Mesendoderm (in vitro differentiated cells): ENCODE measurements at regions not wholly inside any gene's neighbourhood (a gene's known extent, or its start where the extent isn't known, plus 50 kb on each side); places are given as distances from the start of the nearest gene placed in this dataset.

Experiments
- DNase-seq: peaks from one replicate; pipeline ENCODE4 v3.0.0; 2013
- H2AK5ac ChIP-seq: 2 replicates; pipeline ENCODE4 v1.6.1; 2013; ENCODE audit warnings: low read length, inconsistent platforms
- H2BK120ac ChIP-seq: 2 replicates; pipeline ENCODE4 v1.6.1; 2013; ENCODE audit warnings: low read depth, mild to moderate bottlenecking, low read length, moderate library complexity, mixed read lengths
- H2BK15ac ChIP-seq: replicated peaks from 2 replicates; pipeline ENCODE4 v1.6.1; 2013; ENCODE audit warnings: low read depth, mild to moderate bottlenecking, moderate library complexity
- H2BK5ac ChIP-seq: 2 replicates; pipeline ENCODE4 v1.6.1; 2013; ENCODE audit warnings: low read length, inconsistent platforms
- H3K18ac ChIP-seq: 2 replicates; pipeline ENCODE4 v1.6.1; 2013; ENCODE audit warnings: mild to moderate bottlenecking, low read length, mixed read lengths
- H3K23ac ChIP-seq: one replicate; pipeline ENCODE4 v1.6.1; 2013; ENCODE audit warnings: low read length
- H3K27ac ChIP-seq: 2 replicates; pipeline ENCODE4 v1.5.1; 2013; ENCODE audit warnings: low read depth, mild to moderate bottlenecking, inconsistent platforms, low read length, moderate library complexity
- H3K27me3 ChIP-seq: 2 replicates; pipeline ENCODE4 v1.6.1; 2013; ENCODE audit warnings: low read length, control low read depth, mild to moderate bottlenecking, inconsistent platforms; ENCODE audit not compliant: insufficient read depth, poor library complexity
- H3K36me3 ChIP-seq: 2 replicates; pipeline ENCODE4 v1.6.1; 2013; ENCODE audit warnings: low read length, inconsistent platforms; ENCODE audit not compliant: control insufficient read depth, insufficient read depth
- H3K4ac ChIP-seq: one replicate; pipeline ENCODE4 v1.6.1; 2013; ENCODE audit warnings: low read depth, mild to moderate bottlenecking, low read length, moderate library complexity
- H3K4me1 ChIP-seq: 2 replicates; pipeline ENCODE4 v1.6.1; 2013; ENCODE audit warnings: low read depth, low read length, inconsistent platforms; ENCODE audit not compliant: control insufficient read depth
- H3K4me2 ChIP-seq: 2 replicates; pipeline ENCODE4 v1.6.1; 2013; ENCODE audit warnings: low read length
- H3K4me3 ChIP-seq: 2 replicates; pipeline ENCODE4 v1.5.1; 2013; ENCODE audit warnings: mild to moderate bottlenecking, low read length
- H3K56ac ChIP-seq: one replicate; pipeline ENCODE4 v1.6.1; 2013; ENCODE audit warnings: low read length
- H3K79me1 ChIP-seq: 2 replicates; pipeline ENCODE4 v1.6.1; 2013; ENCODE audit warnings: low read length, inconsistent platforms
- H3K79me2 ChIP-seq: 2 replicates; pipeline ENCODE4 v1.6.1; 2013; ENCODE audit warnings: mild to moderate bottlenecking, low read length; ENCODE audit not compliant: control insufficient read depth, insufficient read depth
- H3K9ac ChIP-seq: 2 replicates; pipeline ENCODE4 v1.6.1; 2013; ENCODE audit warnings: low read length, inconsistent platforms
- H4K5ac ChIP-seq: one replicate; pipeline ENCODE4 v1.6.1; 2013; ENCODE audit warnings: low read length
- H4K8ac ChIP-seq: one replicate; pipeline ENCODE4 v1.6.1; 2013; ENCODE audit warnings: low read depth, mild to moderate bottlenecking, control low read depth, low read length, moderate library complexity
- WGBS: extraction: QIAGEN DNeasy Blood & Tissue Kit; methylation state at CpG from one replicate; pipeline ENCODE4 v1.1.7; 2013; ENCODE audit warnings: low lambda C conversion rate, missing lambda C conversion rate; ENCODE audit not compliant: insufficient coverage; ENCODE audit errors: extremely low coverage; 5-methylcytosine and 5-hydroxymethylcytosine counted together

DNA sequence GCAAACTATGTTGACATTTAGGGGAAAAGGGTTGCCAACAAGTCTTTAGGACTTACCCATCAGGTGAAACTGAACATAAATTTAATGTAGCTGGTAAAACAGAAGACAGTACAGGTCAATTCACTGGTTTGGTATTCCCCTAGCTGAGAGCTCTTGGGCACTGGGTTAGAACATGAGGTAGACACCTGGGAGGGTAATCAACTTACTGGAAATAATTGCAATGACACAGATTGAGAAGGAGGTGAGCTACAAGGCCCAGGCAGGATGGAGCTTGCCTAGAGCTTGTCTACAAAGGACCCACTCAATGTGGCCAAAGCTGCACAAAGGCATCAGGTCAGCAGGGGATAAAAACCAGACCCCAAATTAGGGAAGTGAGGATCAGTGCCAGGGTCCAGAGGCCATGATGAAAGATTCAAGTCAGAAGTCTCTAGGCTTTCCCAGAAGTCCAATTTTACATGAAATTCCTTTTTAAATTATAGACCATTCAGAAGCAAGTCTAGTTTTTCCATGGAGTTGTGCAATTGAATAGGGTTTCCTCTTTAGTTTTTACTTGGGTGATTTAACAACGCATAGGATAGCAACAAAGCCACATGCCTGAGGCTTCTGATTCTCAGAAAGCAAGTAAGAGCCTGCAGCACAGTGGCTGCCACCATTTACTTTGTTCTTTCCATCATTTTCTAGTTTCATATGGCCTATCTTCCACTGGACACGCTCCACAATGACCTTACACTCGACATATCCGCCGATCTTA lies 194.0 kb downstream of the NDFIP2 start:
- H3K9ac ChIP-seq = no peak overlapping the region
- H3K56ac ChIP-seq = no peak overlapping the region
- H2BK120ac ChIP-seq = no peak overlapping the region
- no peaks in the 10 kb centered on the region for H3K79me2 ChIP-seq
- H2BK5ac ChIP-seq = no peak overlapping the region
- no peaks in the 10 kb centered on the region for H3K27me3 ChIP-seq
- H3K4me3 ChIP-seq = no peak overlapping the region
- DNase-seq = no peak
- no peak overlapping the region for H3K23ac ChIP-seq
- H2BK15ac ChIP-seq = no peak overlapping the region
- no peaks in the 10 kb centered on the region for H3K4me1 ChIP-seq
- no peak overlapping the region for H3K4me2 ChIP-seq
- H3K36me3 ChIP-seq = no peaks in the 10 kb centered on the region
- H3K18ac ChIP-seq = no peak overlapping the region
- no peak overlapping the region for H4K5ac ChIP-seq
- no peak overlapping the region for H4K8ac ChIP-seq
- 100% methylated on average over 3 of the region's 5 CpGs for WGBS
- H3K4ac ChIP-seq = no peak overlapping the region
- H2AK5ac ChIP-seq = no peak overlapping the region
- H3K79me1 ChIP-seq = no peaks in the 10 kb centered on the region
- no peak overlapping the region for H3K27ac ChIP-seq

GRCh38 chr13:79673993-79674377 lies 193.0 kb downstream of the NDFIP2 start:
- no CpG with 5 or more reads among the region's 1 CpG for WGBS
- Histone ChIP-seq H3K23ac (no peak overlapping the region), H2BK15ac (no peak overlapping the region), H3K36me3 (no peaks in the 10 kb centered on the region), H3K27me3 (no peaks in the 10 kb centered on the region), H2AK5ac (no peak overlapping the region), H2BK5ac (no peak overlapping the region), H3K56ac (no peak overlapping the region), H3K18ac (no peak overlapping the region), H3K4ac (no peak overlapping the region), H2BK120ac (no peak overlapping the region), H3K79me1 (no peaks in the 10 kb centered on the region), H4K5ac (no peak overlapping the region), H3K27ac (no peak overlapping the region), H3K79me2 (no peaks in the 10 kb centered on the region), H3K9ac (no peak overlapping the region), H3K4me1 (no peaks in the 10 kb centered on the region), H3K4me3 (no peak overlapping the region), H4K8ac (no peak overlapping the region), H3K4me2 (no peak overlapping the region)
- no peak for DNase-seq

DNA sequence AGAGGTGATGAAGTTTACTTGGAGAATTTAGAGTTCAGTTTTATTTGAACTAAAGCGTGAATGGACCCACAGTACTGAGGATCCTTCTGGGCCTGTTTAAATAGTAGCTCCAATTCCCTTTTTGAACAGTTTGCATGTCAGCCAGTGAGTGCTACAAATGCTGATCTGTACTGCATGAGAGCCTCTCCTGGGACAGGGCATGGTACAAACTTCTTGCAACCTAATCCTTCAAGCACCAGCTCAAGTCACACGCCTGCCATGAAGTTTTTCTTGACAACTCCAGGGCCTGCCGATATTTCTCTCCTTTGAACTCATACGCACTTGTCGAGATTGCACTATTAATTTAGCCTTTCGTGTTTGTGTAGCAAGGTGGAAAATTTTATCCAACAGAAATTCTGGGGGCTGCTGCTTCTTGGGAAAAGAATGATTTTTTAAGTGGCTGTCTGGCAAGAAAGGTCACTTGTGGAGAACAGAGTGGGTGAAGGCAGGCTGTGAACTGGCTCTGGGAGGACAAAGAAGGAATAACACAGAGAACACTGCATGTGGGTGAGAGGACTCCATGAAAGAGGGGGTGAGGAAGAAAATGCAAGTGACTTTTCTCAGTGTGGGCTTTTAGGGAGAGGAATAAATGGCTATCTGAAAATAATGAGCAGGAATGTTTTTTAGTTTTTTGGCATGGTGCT lies 192.5 kb downstream of the NDFIP2 start:
- Histone ChIP-seq H2BK15ac (no peak overlapping the region), H3K27ac (no peak overlapping the region), H3K4me1 (no peaks in the 10 kb centered on the region), H3K79me1 (no peaks in the 10 kb centered on the region), H3K27me3 (no peaks in the 10 kb centered on the region), H2BK5ac (no peak overlapping the region), H3K9ac (no peak overlapping the region), H3K36me3 (no peaks in the 10 kb centered on the region), H2BK120ac (no peak overlapping the region), H4K5ac (no peak overlapping the region), H3K18ac (no peak overlapping the region), H4K8ac (peak overlapping the region; percentile 14), H3K4me2 (no peak overlapping the region), H3K23ac (no peak overlapping the region), H2AK5ac (no peak overlapping the region), H3K56ac (no peak overlapping the region), H3K79me2 (no peaks in the 10 kb centered on the region), H3K4ac (no peak overlapping the region), H3K4me3 (no peak overlapping the region)
- no peak for DNase-seq
- WGBS = no CpG with 5 or more reads among the region's 6 CpGs

DNA sequence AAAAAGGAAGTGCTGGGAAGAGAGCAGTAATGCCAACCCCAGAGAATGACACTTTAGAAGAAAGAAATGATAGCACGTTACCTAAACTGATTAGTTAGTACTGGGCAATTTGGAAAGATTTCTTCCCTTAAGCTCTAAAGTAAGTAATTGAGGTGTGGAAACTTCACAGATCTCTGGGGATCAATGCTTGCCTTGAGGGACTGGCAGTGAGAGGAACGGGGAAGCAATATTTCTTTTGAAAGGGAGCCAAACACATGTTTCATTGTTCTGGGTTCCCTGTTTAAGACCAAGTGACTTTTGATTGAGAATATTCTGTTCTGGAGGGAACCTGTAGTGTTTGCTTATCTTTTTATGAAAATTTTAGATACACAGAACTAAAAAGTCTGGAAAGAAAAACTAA lies 190.5 kb downstream of the NDFIP2 start:
- Histone ChIP-seq H4K5ac (no peak overlapping the region), H3K79me2 (no peaks in the 10 kb centered on the region), H4K8ac (no peak overlapping the region), H3K79me1 (no peaks in the 10 kb centered on the region), H3K9ac (no peak overlapping the region), H3K4me3 (no peak overlapping the region), H2AK5ac (no peak overlapping the region), H3K4me1 (no peaks in the 10 kb centered on the region), H2BK5ac (no peak overlapping the region), H3K23ac (no peak overlapping the region), H3K56ac (no peak overlapping the region), H2BK120ac (no peak overlapping the region), H3K36me3 (no peaks in the 10 kb centered on the region), H2BK15ac (no peak overlapping the region), H3K4ac (no peak overlapping the region), H3K27ac (no peak overlapping the region), H3K4me2 (no peak overlapping the region), H3K27me3 (no peaks in the 10 kb centered on the region), H3K18ac (no peak overlapping the region)
- no peak for DNase-seq
- no CpG with 5 or more reads among the region's 2 CpGs for WGBS

GRCh38 chr13:79668201-79668752 lies 187.3 kb downstream of the NDFIP2 start:
- H3K23ac ChIP-seq = no peak overlapping the region
- H3K4ac ChIP-seq = no peak overlapping the region
- H3K79me2 ChIP-seq = no peaks in the 10 kb centered on the region
- H3K56ac ChIP-seq = no peak overlapping the region
- no CpG with 5 or more reads among the region's 2 CpGs for WGBS
- H3K18ac ChIP-seq = no peak overlapping the region
- no peak overlapping the region for H3K4me2 ChIP-seq
- no peaks in the 10 kb centered on the region for H3K27me3 ChIP-seq
- H4K8ac ChIP-seq = no peak overlapping the region
- no peaks in the 10 kb centered on the region for H3K79me1 ChIP-seq
- H3K27ac ChIP-seq = no peak overlapping the region
- no peak overlapping the region for H2BK5ac ChIP-seq
- DNase-seq = no peak
- no peak overlapping the region for H2AK5ac ChIP-seq
- no peak overlapping the region for H3K9ac ChIP-seq
- no peak overlapping the region for H2BK15ac ChIP-seq
- H3K4me1 ChIP-seq = no peaks in the 10 kb centered on the region
- no peak overlapping the region for H2BK120ac ChIP-seq
- no peak overlapping the region for H3K4me3 ChIP-seq
- no peak overlapping the region for H4K5ac ChIP-seq
- H3K36me3 ChIP-seq = no peaks in the 10 kb centered on the region
